T-helper 1 cell treated with Interleukin-12 subunit alpha and Interleukin-12 subunit beta and Interleukin-4 antibody, amounts not matched to agents 30 ng/mL and 1 ng/mL, for 36 hours (primary cell): ENCODE measurements at regions not wholly inside any gene's neighbourhood (a gene's known extent, or its start where the extent isn't known, plus 50 kb on each side); places are given as distances from the start of the nearest gene placed in this dataset.

Experiments used
- intact Hi-C: fragments of 100-400 bp; cut with micrococcal nuclease; formaldehyde crosslinking; loops from one replicate; pipeline ENCODE4 v1.15.1; 2024

- intact Hi-C loops: no loop called here
Measured at GRCh38 chr1:29470087-29470787, 233.9 kb downstream of the PTPRU start.

GRCh38 chr1:29469457-29469856 is 233.1 kb downstream of the PTPRU start:
- intact Hi-C loops: no loop called here

GRCh38 chr1:29467989-29468900 is 231.9 kb downstream of the PTPRU start:
- intact Hi-C loops: no loop called here

GRCh38 chr1:29466258-29466657 is 229.9 kb downstream of the PTPRU start:
- intact Hi-C loops: no loop called here

GRCh38 chr1:29465755-29466154 is 229.4 kb downstream of the PTPRU start:
- intact Hi-C loops: no loop called here

GRCh38 chr1:29462096-29462495 is 225.8 kb downstream of the PTPRU start:
- intact Hi-C loops: no loop called here

GRCh38 chr1:29461115-29461739 is 224.9 kb downstream of the PTPRU start:
- intact Hi-C loops: no loop called here

GRCh38 chr1:29460694-29461093 is 224.4 kb downstream of the PTPRU start:
- intact Hi-C loops: no loop called here

GRCh38 chr1:29460041-29460610 is 223.8 kb downstream of the PTPRU start:
- intact Hi-C loops: no loop called here

- intact Hi-C loops: no loop called here
Measured at GRCh38 chr1:29459620-29459945, 223.3 kb downstream of the PTPRU start.

GRCh38 chr1:29458737-29459619 is 222.7 kb downstream of the PTPRU start:
- intact Hi-C loops: no loop called here

GRCh38 chr1:29457496-29458368 is 221.4 kb downstream of the PTPRU start:
- intact Hi-C loops: no loop called here

GRCh38 chr1:29456685-29457435 is 220.5 kb downstream of the PTPRU start:
- intact Hi-C loops: no loop called here

GRCh38 chr1:29455781-29456180 is 219.5 kb downstream of the PTPRU start:
- intact Hi-C loops: no loop called here

GRCh38 chr1:29454616-29455380 is 218.5 kb downstream of the PTPRU start:
- intact Hi-C loops: no loop called here

- intact Hi-C loops: loop anchor here (2.0 kb wide), 1 partner anchor 217 kb away; the partner anchor contains the start of gene PTPRU
Measured at GRCh38 chr1:29453502-29454240, 217.3 kb downstream of the PTPRU start.

- intact Hi-C loops: loop anchor here (2.0 kb wide), 1 partner anchor 216 kb away; the partner anchor contains the start of gene PTPRU
Measured at GRCh38 chr1:29452463-29453230, 216.3 kb downstream of the PTPRU start.
